ENCODE measurements at regions not wholly inside any gene's neighbourhood (a gene's known extent, or its start where the extent isn't known, plus 50 kb on each side); places are given as distances from the start of the nearest gene placed in this dataset.
"Not testable (repeated sequence)": the region's sequence is repeated elsewhere in the genome, so short reads cannot be mapped to it uniquely, and the experiment has no call there.

GRCh38 chr16:22611128-22611527, 100.4 kb downstream of the NPIPB5 start:
- not testable (repeated sequence) for H3K4me3 ChIP-seq; H3K36me3 ChIP-seq; ATAC-seq (ENCODE audit: low FRiP score in 2 of 2); H3K27me3 ChIP-seq; H3K9me3 ChIP-seq; DNase-seq; H3K27ac ChIP-seq; H3K4me1 ChIP-seq
- WGBS, 2 donors: 87 to 88% methylated on average over 4 of the region's 4 CpGs

- no peak for DNase-seq
- Histone ChIP-seq H3K9me3 (peaks cover 0 to 8% (median 5%) of the 10 kb centered on the region in 4 donors), H3K27me3 (no peaks in the 10 kb centered on the region), H3K27ac (no peak overlapping the region), H3K4me3 (no peak overlapping the region), H3K4me1 (no peaks in the 10 kb centered on the region), H3K36me3 (no peaks in the 10 kb centered on the region)
- 74 to 84% methylated on average over 6 of the region's 6 CpGs for WGBS, 2 donors
- TF ChIP-seq EP300 (IDR thresholded peaks at IDR 0.05) (no peak), POLR2AphosphoS5 (IDR thresholded peaks at IDR 0.05) (no peak), POLR2A (IDR thresholded peaks at IDR 0.05) (no peak)
- TF ChIP-seq, protein P1, sequence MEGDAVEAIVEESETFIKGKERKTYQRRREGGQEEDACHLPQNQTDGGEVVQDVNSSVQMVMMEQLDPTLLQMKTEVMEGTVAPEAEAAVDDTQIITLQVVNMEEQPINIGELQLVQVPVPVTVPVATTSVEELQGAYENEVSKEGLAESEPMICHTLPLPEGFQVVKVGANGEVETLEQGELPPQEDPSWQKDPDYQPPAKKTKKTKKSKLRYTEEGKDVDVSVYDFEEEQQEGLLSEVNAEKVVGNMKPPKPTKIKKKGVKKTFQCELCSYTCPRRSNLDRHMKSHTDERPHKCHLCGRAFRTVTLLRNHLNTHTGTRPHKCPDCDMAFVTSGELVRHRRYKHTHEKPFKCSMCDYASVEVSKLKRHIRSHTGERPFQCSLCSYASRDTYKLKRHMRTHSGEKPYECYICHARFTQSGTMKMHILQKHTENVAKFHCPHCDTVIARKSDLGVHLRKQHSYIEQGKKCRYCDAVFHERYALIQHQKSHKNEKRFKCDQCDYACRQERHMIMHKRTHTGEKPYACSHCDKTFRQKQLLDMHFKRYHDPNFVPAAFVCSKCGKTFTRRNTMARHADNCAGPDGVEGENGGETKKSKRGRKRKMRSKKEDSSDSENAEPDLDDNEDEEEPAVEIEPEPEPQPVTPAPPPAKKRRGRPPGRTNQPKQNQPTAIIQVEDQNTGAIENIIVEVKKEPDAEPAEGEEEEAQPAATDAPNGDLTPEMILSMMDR (IDR thresholded peaks at IDR 0.05): no peak
- ATAC-seq (ENCODE audit: low FRiP score in 2 of 2): no peak
Observed at GRCh38 chr16:22614271-22614947, 103.7 kb downstream of the NPIPB5 start.

DNA sequence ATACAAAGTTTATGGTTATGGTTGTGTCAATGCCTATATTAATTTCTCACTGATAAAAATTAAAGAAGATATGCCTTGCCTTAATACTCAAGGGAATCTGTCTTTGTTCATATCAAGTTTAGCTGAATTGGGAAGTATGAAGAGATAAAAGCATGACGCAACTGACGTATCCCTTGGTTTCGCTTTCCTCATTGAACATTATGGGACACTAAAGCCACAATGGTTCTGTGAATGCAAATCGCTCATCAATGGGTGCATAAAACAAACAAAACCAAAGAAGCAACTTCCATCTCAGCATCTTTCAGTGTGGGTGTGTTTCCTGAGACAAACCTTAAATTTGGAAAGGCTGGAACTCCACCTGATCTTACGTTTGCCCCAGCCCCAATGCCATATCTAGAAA, 108.2 kb downstream of the NPIPB5 start:
- no peaks in the 10 kb centered on the region for H3K27me3 ChIP-seq

GRCh38 chr16:22621586-22622155, 111.0 kb downstream of the NPIPB5 start:
- Histone ChIP-seq H3K27me3 (no peaks in the 10 kb centered on the region), H3K27ac (no peak overlapping the region), H3K4me1 (no peaks in the 10 kb centered on the region), H3K36me3 (no peaks in the 10 kb centered on the region), H3K4me3 (no peak overlapping the region), H3K9me3 (no peaks in the 10 kb centered on the region)
- ATAC-seq (ENCODE audit: low FRiP score in 2 of 2): no peak
- TF ChIP-seq EP300 (IDR thresholded peaks at IDR 0.05) (no peak), POLR2A (IDR thresholded peaks at IDR 0.05) (no peak), POLR2AphosphoS5 (IDR thresholded peaks at IDR 0.05) (no peak)
- TF ChIP-seq, protein P1 (IDR thresholded peaks at IDR 0.05): no peak
- no peak for DNase-seq
- 57 to 62% methylated on average over 7 of the region's 7 CpGs for WGBS, 2 donors

More for the DNA sequence above, 108.2 kb downstream of the NPIPB5 start:
- Histone ChIP-seq H3K9me3 (peaks cover 0 to 5% (median 3%) of the 10 kb centered on the region in 4 donors), H3K27ac (no peak overlapping the region), H3K4me3 (no peak overlapping the region), H3K4me1 (no peaks in the 10 kb centered on the region), H3K36me3 (no peaks in the 10 kb centered on the region)
- DNase-seq (no peak), ATAC-seq (ENCODE audit: low FRiP score in 2 of 2) (no peak)
- WGBS, 2 donors: 82 to 87% methylated on average over 5 of the region's 5 CpGs
- no peak for TF ChIP-seq POLR2AphosphoS5 (IDR thresholded peaks at IDR 0.05)
- no peak for TF ChIP-seq POLR2A (IDR thresholded peaks at IDR 0.05)
- TF ChIP-seq, protein P1 (IDR thresholded peaks at IDR 0.05): no peak
- no peak for TF ChIP-seq EP300 (IDR thresholded peaks at IDR 0.05)

DNA sequence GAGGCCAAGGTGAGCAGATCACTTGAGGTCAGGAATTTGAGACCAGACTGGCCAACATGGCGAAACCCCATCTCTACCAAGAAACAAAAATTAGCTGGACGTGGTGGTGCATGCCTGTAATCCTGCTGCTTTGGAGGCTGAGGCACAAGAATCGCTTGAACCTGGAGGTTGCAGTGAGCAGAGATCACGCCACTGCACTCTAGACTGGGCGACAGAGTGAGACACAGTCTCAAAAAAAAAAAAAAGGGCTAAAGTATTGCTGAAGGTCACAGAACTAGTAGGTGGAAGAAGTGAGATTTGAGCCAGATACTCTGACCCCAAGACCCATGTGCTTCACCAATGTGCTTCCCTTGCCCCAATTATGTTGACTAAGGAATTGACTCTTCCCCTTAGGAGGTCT, 112.0 kb downstream of the NPIPB5 start:
- H3K27me3 ChIP-seq: no peaks in the 10 kb centered on the region
- WGBS, 2 donors: 80 to 86% methylated on average over 5 of the region's 5 CpGs

More for the DNA sequence above, 112.0 kb downstream of the NPIPB5 start:
- TF ChIP-seq POLR2AphosphoS5 (IDR thresholded peaks at IDR 0.05): no peak
- TF ChIP-seq EP300 (IDR thresholded peaks at IDR 0.05): no peak
- TF ChIP-seq, protein P1 (IDR thresholded peaks at IDR 0.05): no peak
- TF ChIP-seq POLR2A (IDR thresholded peaks at IDR 0.05): no peak
- Histone ChIP-seq H3K4me1 (no peaks in the 10 kb centered on the region), H3K9me3 (no peaks in the 10 kb centered on the region), H3K4me3 (no peak overlapping the region), H3K27ac (no peak overlapping the region), H3K36me3 (no peaks in the 10 kb centered on the region)
- no peak for DNase-seq
- no peak for ATAC-seq (ENCODE audit: low FRiP score in 2 of 2)

All from upper lobe of left lung (tissue), 6 donors.